Endothelial cell of umbilical vein (primary cell): ENCODE measurements at regions not wholly inside any gene's neighbourhood (a gene's known extent, or its start where the extent isn't known, plus 50 kb on each side); places are given as distances from the start of the nearest gene placed in this dataset.

Source experiments
- BruUV-seq: library from RNA; stranded (reverse); fragments of 400-500 nt; replicated peaks from 2 replicates; lab custom pipeline; 2021; lab: Mats Ljungman, UMichigan
- CTCF ChIA-PET: fragments of 300-600, 350-600 bp; sonication (Branson Sonifier 250); formaldehyde crosslinking; loops from one replicate; lab custom pipeline; 2021; ENCODE audit warnings: antibody characterized with exemption, inconsistent platforms; lab: Charles Lee
- POLR2A ChIA-PET: fragments of 300-600, 350-600 bp; sonication (Branson Sonifier 250); formaldehyde crosslinking; loops from one replicate; lab custom pipeline; 2021; ENCODE audit warnings: antibody characterized with exemption, inconsistent platforms; lab: Charles Lee
- DNase-seq: peaks from one replicate; pipeline ENCODE4 v3.0.0-alpha.2; 2011; ENCODE audit warnings: low read depth, low spot score
- FAIRE-seq: peaks from 2 replicates; lab custom pipeline; 2011; peaks lifted over from hg19 to GRCh38; lab: Jason Lieb, UNC
- H2AFZ ChIP-seq: 2 replicates; pipeline ENCODE4 v1.6.0; 2012; ENCODE audit warnings: low read depth, low read length, control low read depth, inconsistent platforms
- H3K27ac ChIP-seq: 2 replicates; pipeline ENCODE4 v1.5.1; 2011; ENCODE audit warnings: low read depth, mild to moderate bottlenecking, control low read depth, low read length, moderate library complexity; ENCODE audit not compliant: insufficient read depth
- H3K27me3 ChIP-seq, 2 experiments: 2 replicates each; pipeline versions ENCODE4 v1.6.0 to v1.6.1; 2011; ENCODE audit warnings: low read length in 2 of 2, mixed read lengths in 1 of 2; ENCODE audit not compliant: control insufficient read depth in 2 of 2, insufficient read depth in 2 of 2
- H3K36me3 ChIP-seq, 2 experiments: 2 replicates in 1 of 2; 3 replicates in 1 of 2; pipeline ENCODE4 v1.5.1; 2011; ENCODE audit warnings: low read length in 2 of 2, mild to moderate bottlenecking in 1 of 2, moderate library complexity in 1 of 2; ENCODE audit not compliant: control insufficient read depth in 2 of 2, insufficient read depth in 2 of 2; ENCODE audit errors: extremely low read depth in 1 of 2
- H3K4me1 ChIP-seq: 3 replicates; pipeline ENCODE4 v1.5.1; 2011; ENCODE audit warnings: mild to moderate bottlenecking, low read length; ENCODE audit not compliant: control insufficient read depth, insufficient read depth; ENCODE audit errors: extremely low read depth
- H3K4me2 ChIP-seq: 2 replicates; pipeline ENCODE4 v1.6.1; 2011; ENCODE audit warnings: low read length, control low read depth, mixed read lengths; ENCODE audit not compliant: insufficient read depth
- H3K4me3 ChIP-seq, 3 experiments: fragments of 200-600 bp in 1 of 3; sonication (generic), shearing (Covaris generic) in 1 of 3; replicated peaks in 1 of 3; 2 replicates each; pipeline ENCODE4 v1.5.1; 2011 to 2016; ENCODE audit warnings: control low read depth in 3 of 3, low read length in 3 of 3, mild to moderate bottlenecking in 2 of 3, inconsistent platforms in 1 of 3, low read depth in 1 of 3, moderate library complexity in 1 of 3; ENCODE audit not compliant: insufficient read depth in 1 of 3
- H3K79me2 ChIP-seq: 2 replicates; pipeline ENCODE4 v1.6.0; 2012; ENCODE audit warnings: low read length, inconsistent platforms; ENCODE audit not compliant: control insufficient read depth, insufficient read depth
- H3K9ac ChIP-seq: replicated peaks from 2 replicates; pipeline ENCODE3; 2011; ENCODE audit warnings: low read length, control low read depth; ENCODE audit not compliant: insufficient read depth; ENCODE audit errors: extremely low read depth
- H3K9me1 ChIP-seq: replicated peaks from 3 replicates; pipeline ENCODE4 v1.6.0; 2011; ENCODE audit warnings: mild to moderate bottlenecking, low read length; ENCODE audit not compliant: control insufficient read depth, insufficient read depth; ENCODE audit errors: extremely low read depth
- H3K9me3 ChIP-seq: replicated peaks from 2 replicates; pipeline ENCODE4 v1.5.1; 2012; ENCODE audit warnings: low read length, inconsistent platforms; ENCODE audit not compliant: control insufficient read depth, insufficient read depth
- H4K20me1 ChIP-seq: replicated peaks from 2 replicates; pipeline ENCODE3; 2011; ENCODE audit warnings: mild to moderate bottlenecking, low read length; ENCODE audit not compliant: control insufficient read depth, insufficient read depth; ENCODE audit errors: extremely low read depth
- CTCF ChIP-seq, 2 donors: IDR thresholded peaks; 1 replicate in 1 of 2; 2 replicates in 1 of 2; pipeline ENCODE4 v1.5.1; 2011; ENCODE audit warnings: low read length in 2 of 2, mild to moderate bottlenecking in 2 of 2, moderate library complexity in 2 of 2, control low read depth in 1 of 2, inconsistent platforms in 1 of 2, low read depth in 1 of 2; ENCODE audit not compliant: insufficient read depth in 1 of 2; ENCODE audit errors: extremely low read depth in 1 of 2
- EZH2 ChIP-seq: IDR thresholded peaks from 2 replicates; pipeline ENCODE4 v1.6.1; 2012; ENCODE audit warnings: borderline replicate concordance, low read depth, mild to moderate bottlenecking, moderate library complexity, low read length, inconsistent platforms; ENCODE audit not compliant: severe bottlenecking
- FOS ChIP-seq: IDR thresholded peaks from 2 replicates; pipeline ENCODE4 v1.6.1; 2011; ENCODE audit warnings: mild to moderate bottlenecking, low read length, moderate library complexity, borderline replicate concordance; ENCODE audit not compliant: insufficient read depth
- GATA2 ChIP-seq: IDR thresholded peaks from 2 replicates; pipeline ENCODE4 v1.7.0; 2011; ENCODE audit warnings: low read depth, mild to moderate bottlenecking, moderate library complexity, mixed read lengths, low read length; ENCODE audit not compliant: insufficient read length, insufficient read depth
- JUN ChIP-seq: IDR thresholded peaks from 2 replicates; pipeline ENCODE4 v1.6.1; 2011; ENCODE audit warnings: borderline replicate concordance, low read depth; ENCODE audit not compliant: insufficient read length, insufficient read depth
- MYC ChIP-seq: IDR thresholded peaks from one replicate; pipeline ENCODE4 v1.6.1; 2011; ENCODE audit warnings: mild to moderate bottlenecking, low read depth, low read length
- POLR2A ChIP-seq: IDR thresholded peaks from 2 replicates; pipeline ENCODE4 v1.6.1; 2012; ENCODE audit warnings: low read depth, mild to moderate bottlenecking, control low read depth, low read length
- POLR2AphosphoS5 ChIP-seq: IDR thresholded peaks from 2 replicates; pipeline ENCODE4 v1.6.1; 2012; ENCODE audit warnings: low read depth, mild to moderate bottlenecking, control low read depth, low read length, moderate library complexity; ENCODE audit not compliant: insufficient read depth
- dilution Hi-C: fragments of 300-500 bp; cut with MboI; formaldehyde crosslinking; loops from one replicate; pipeline ENCODE4 v1.15.0; 2019; ENCODE audit warnings: low sequenced_read_pairs; ENCODE audit not compliant: extremely low pct_ligation_motif_present
- intact Hi-C: fragments of 100-400 bp; cut with micrococcal nuclease; formaldehyde crosslinking; loops from one replicate; pipeline ENCODE4 v1.10.0; 2022
- TF ChIP-seq, protein P1 (sequence below): IDR thresholded peaks from 2 replicates; pipeline ENCODE4 v1.6.1; 2011; ENCODE audit not compliant: insufficient read depth, insufficient read length

- Histone ChIP-seq H2AFZ (no peak overlapping the region), H3K9me3 (peaks cover 3% of the 10 kb centered on the region), H3K27me3 (no peaks in the 10 kb centered on the region), H3K79me2 (no peaks in the 10 kb centered on the region), H3K36me3 (no peaks in the 10 kb centered on the region), H3K9ac (no peak overlapping the region), H3K9me1 (no peaks in the 10 kb centered on the region), H3K4me3 (no peak overlapping the region), H3K27ac (no peak overlapping the region), H3K4me2 (no peak overlapping the region), H4K20me1 (no peaks in the 10 kb centered on the region), H3K4me1 (no peaks in the 10 kb centered on the region)
- ChIA-PET CTCF (no interaction called here), POLR2A (no interaction called here)
- intact Hi-C loops (no loop called here), dilution Hi-C loops (no loop called here)
- DNase-seq: no peak
- TF ChIP-seq MYC (no peak), FOS (no peak), CTCF (IDR thresholded peaks at IDR 0.05; ENCODE audit: extremely low read depth in 1 of 2, insufficient read depth in 1 of 2, low read depth in 1 of 2, low read length in 2 of 2) (no peak), GATA2 (no peak), JUN (no peak), POLR2A (no peak), EZH2 (no peak), POLR2AphosphoS5 (no peak)
- TF ChIP-seq, protein P1, sequence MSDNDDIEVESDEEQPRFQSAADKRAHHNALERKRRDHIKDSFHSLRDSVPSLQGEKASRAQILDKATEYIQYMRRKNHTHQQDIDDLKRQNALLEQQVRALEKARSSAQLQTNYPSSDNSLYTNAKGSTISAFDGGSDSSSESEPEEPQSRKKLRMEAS: no peak
- no TSS peak for BruUV-seq
- no peak for FAIRE-seq
These were observed 212.7 kb upstream of the ESRRG start for GRCh38 chr1:216935901-216936300.
